GM23248 (cell line): ENCODE measurements at regions not wholly inside any gene's neighbourhood (a gene's known extent, or its start where the extent isn't known, plus 50 kb on each side); places are given as distances from the start of the nearest gene placed in this dataset.

ENCODE experiments used
- EZH2 ChIP-seq: fragments of 200-600 bp; sonication (generic); IDR thresholded peaks from 2 replicates; pipeline ENCODE4 v1.6.1; 2018; ENCODE audit warnings: antibody characterized with exemption, mild to moderate bottlenecking; ENCODE audit not compliant: insufficient read depth, poor library complexity, severe bottlenecking
- EZH2phosphoT487 ChIP-seq: fragments of 200-600 bp; sonication (generic); IDR thresholded peaks from 2 replicates; pipeline ENCODE4 v1.6.1; 2018; ENCODE audit warnings: antibody characterized with exemption, moderate library complexity, mild to moderate bottlenecking, low read depth; ENCODE audit not compliant: insufficient read depth

- TF ChIP-seq EZH2 (no peak), EZH2phosphoT487 (no peak)
Observed at GRCh38 chr1:71196685-71197084, 115.8 kb upstream of the ZRANB2 start.
